HCT116 (cell line): ENCODE measurements at regions not wholly inside any gene's neighbourhood (a gene's known extent, or its start where the extent isn't known, plus 50 kb on each side); places are given as distances from the start of the nearest gene placed in this dataset.

Experiments used
- ATAC-seq: fragments of 200-7000 bp; cut with Tn5 transposase; 2 replicates; pipeline ENCODE4 v1.9.1; 2020; ENCODE audit warnings: mild to moderate bottlenecking, moderate library complexity
- BruUV-seq: library from RNA; stranded (reverse); fragments of 400-500 nt; replicated peaks from 2 replicates; lab custom pipeline; 2021; lab: Mats Ljungman, UMichigan
- CTCF ChIA-PET: fragments of 300-600 bp; sonication (Branson Sonifier 250); formaldehyde crosslinking; loops from one replicate; lab custom pipeline; 2021; ENCODE audit warnings: antibody characterized with exemption; lab: Charles Lee
- POLR2A ChIA-PET: fragments of 300-600, 350-600 bp; sonication (Branson Sonifier 250); formaldehyde crosslinking; loops from one replicate; lab custom pipeline; 2021; ENCODE audit warnings: antibody characterized with exemption; lab: Charles Lee
- RAD21 ChIA-PET, 2 experiments: fragments of 300-600 bp; sonication (Branson Sonifier 250); formaldehyde crosslinking; loops; one replicate each; lab custom pipeline; 2023; ENCODE audit warnings: low total read pairs in 2 of 2; ENCODE audit not compliant: uncharacterized antibody in 2 of 2, unreplicated experiment in 2 of 2, low non-redundant PET in 1 of 2; lab: Charles Lee
- DNase-seq: peaks from one replicate; pipeline ENCODE4 v3.0.0-alpha.2; 2010; ENCODE audit warnings: low read depth, low spot score
- H2AFZ ChIP-seq: fragments of 200-600 bp; shearing (Covaris generic), sonication (generic); 2 replicates; pipeline ENCODE4 v1.6.1; 2017; ENCODE audit warnings: low read depth, mixed run types, mixed read lengths, antibody characterized with exemption, low read length; ENCODE audit not compliant: poor library complexity, severe bottlenecking
- H3K27ac ChIP-seq: 2 replicates; pipeline ENCODE4 v1.5.1; 2012; ENCODE audit warnings: low read depth, low read length
- H3K27me3 ChIP-seq: fragments of 200-600 bp; sonication (generic); 2 replicates; pipeline ENCODE4 v1.6.1; 2016; ENCODE audit warnings: mixed run types, low read length, mixed read lengths; ENCODE audit not compliant: insufficient read depth
- H3K36me3 ChIP-seq, 2 experiments: fragments of 200-500 bp in 1 of 2; fragments of 200-600 bp in 1 of 2; sonication (Bioruptor generic) in 1 of 2; sonication (generic) in 1 of 2; 2 replicates each; pipeline versions ENCODE4 v1.5.1 to v1.6.1; 2014 to 2016; ENCODE audit warnings: low read length in 2 of 2, inconsistent platforms in 1 of 2, mixed read lengths in 1 of 2, mixed run types in 1 of 2; ENCODE audit not compliant: insufficient read depth in 2 of 2, control insufficient read depth in 1 of 2
- H3K4me1 ChIP-seq, 2 experiments: fragments of 200-600 bp in 1 of 2; sonication (generic) in 1 of 2; 2 replicates each; pipeline versions ENCODE4 v1.5.1 to v1.6.1; 2012 to 2017; ENCODE audit warnings: low read length in 2 of 2, inconsistent platforms in 1 of 2, mild to moderate bottlenecking in 1 of 2, mixed read lengths in 1 of 2, mixed run types in 1 of 2, moderate library complexity in 1 of 2; ENCODE audit not compliant: insufficient read depth in 2 of 2, control insufficient read depth in 1 of 2
- H3K4me2 ChIP-seq: fragments of 200-600 bp; sonication (generic); 2 replicates; pipeline ENCODE4 v1.6.1; 2017; ENCODE audit warnings: mixed run types, low read length, mixed read lengths
- H3K4me3 ChIP-seq, 2 experiments: fragments of 200-600 bp in 1 of 2; sonication (generic) in 1 of 2; replicated peaks in 1 of 2; 2 replicates each; pipeline ENCODE4 v1.5.1; 2011 to 2016; ENCODE audit warnings: low read length in 2 of 2, control low read depth in 1 of 2, low read depth in 1 of 2, mild to moderate bottlenecking in 1 of 2, mixed read lengths in 1 of 2, mixed run types in 1 of 2
- H3K79me2 ChIP-seq: fragments of 200-600 bp; sonication (generic); 2 replicates; pipeline ENCODE4 v1.6.1; 2017; ENCODE audit warnings: mild to moderate bottlenecking, mixed run types, low read length, moderate library complexity, mixed read lengths; ENCODE audit not compliant: insufficient read depth
- H3K9ac ChIP-seq: fragments of 200-600 bp; sonication (generic); 2 replicates; pipeline ENCODE4 v1.6.1; 2016; ENCODE audit warnings: low read length, mixed read lengths
- H3K9me2 ChIP-seq: fragments of 200-600 bp; sonication (generic), shearing (Covaris generic); 2 replicates; pipeline ENCODE4 v1.6.1; 2017; ENCODE audit warnings: mixed run types, mild to moderate bottlenecking, moderate library complexity; ENCODE audit not compliant: insufficient read depth
- H3K9me3 ChIP-seq, 2 experiments: fragments of 200-500 bp in 1 of 2; fragments of 200-600 bp in 1 of 2; sonication (Bioruptor generic) in 1 of 2; sonication (generic) in 1 of 2; 2 replicates each; pipeline ENCODE4 v1.6.1; 2014 to 2017; ENCODE audit warnings: low read length in 2 of 2, mixed read lengths in 2 of 2, inconsistent platforms in 1 of 2, low read depth in 1 of 2, mild to moderate bottlenecking in 1 of 2, mixed run types in 1 of 2, moderate library complexity in 1 of 2; ENCODE audit not compliant: control insufficient read depth in 1 of 2, insufficient read depth in 1 of 2
- H4K20me1 ChIP-seq: fragments of 200-600 bp; sonication (generic), shearing (Covaris generic); 2 replicates; pipeline ENCODE4 v1.6.1; 2017; ENCODE audit warnings: mixed run types, mild to moderate bottlenecking, moderate library complexity; ENCODE audit not compliant: insufficient read depth
- ELF1 ChIP-seq: IDR thresholded peaks from 2 replicates; pipeline ENCODE4 v1.6.1; 2012; ENCODE audit warnings: low read depth, borderline replicate concordance
- EZH2phosphoT487 ChIP-seq: fragments of 200-600 bp; IDR thresholded peaks from 2 replicates; pipeline ENCODE4 v1.6.1; 2018; ENCODE audit warnings: antibody characterized with exemption, borderline replicate concordance
- JUND ChIP-seq: IDR thresholded peaks from 2 replicates; pipeline ENCODE4 v1.6.1; 2012
- SIN3A ChIP-seq: IDR thresholded peaks from 2 replicates; pipeline ENCODE4 v1.6.1; 2012; ENCODE audit warnings: low read depth
- YY1 ChIP-seq: IDR thresholded peaks from 2 replicates; pipeline ENCODE4 v1.6.1; 2011; ENCODE audit warnings: low read length, low read depth, moderate library complexity, mild to moderate bottlenecking; ENCODE audit not compliant: insufficient replicate concordance; ENCODE audit errors: extremely low read depth
- intact Hi-C: fragments of 100-400 bp; cut with micrococcal nuclease; formaldehyde crosslinking; loops from 2 replicates; pipeline ENCODE4 v1.10.0; 2022
- TF ChIP-seq, protein P1 (sequence below): IDR thresholded peaks from 2 replicates; pipeline ENCODE4 v1.6.1; 2012
- TF ChIP-seq, protein P2 (sequence below): IDR thresholded peaks from 2 replicates; pipeline ENCODE4 v1.6.1; 2011; ENCODE audit warnings: mild to moderate bottlenecking, low read length, moderate library complexity; ENCODE audit not compliant: insufficient replicate concordance; ENCODE audit errors: extremely low read depth

DNA sequence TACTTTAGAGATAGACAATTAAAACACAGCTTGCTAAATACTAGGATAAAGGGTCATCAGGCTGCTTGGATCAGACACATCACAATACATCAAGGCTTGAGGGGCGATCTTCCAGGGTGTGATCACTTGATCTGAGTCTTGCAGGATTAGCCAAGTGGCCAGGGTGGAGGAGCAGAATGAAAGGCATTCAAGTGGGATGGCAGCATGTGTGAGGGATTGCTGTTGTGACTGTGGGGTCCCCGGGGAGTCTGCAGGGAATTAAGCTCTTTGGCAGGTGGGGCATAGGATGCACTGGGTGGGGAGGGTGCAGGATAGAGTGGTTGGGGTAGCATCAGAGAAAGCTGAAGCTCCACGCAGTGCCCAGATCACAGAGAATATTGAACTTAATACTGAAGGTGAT is 58.0 kb upstream of the TMEM163 start (continued):
- TF ChIP-seq YY1 (no peak), JUND (no peak), SIN3A (no peak), ELF1 (no peak)
- TF ChIP-seq, protein P1, sequence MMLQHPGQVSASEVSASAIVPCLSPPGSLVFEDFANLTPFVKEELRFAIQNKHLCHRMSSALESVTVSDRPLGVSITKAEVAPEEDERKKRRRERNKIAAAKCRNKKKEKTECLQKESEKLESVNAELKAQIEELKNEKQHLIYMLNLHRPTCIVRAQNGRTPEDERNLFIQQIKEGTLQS = no peak
- TF ChIP-seq, protein P2, sequence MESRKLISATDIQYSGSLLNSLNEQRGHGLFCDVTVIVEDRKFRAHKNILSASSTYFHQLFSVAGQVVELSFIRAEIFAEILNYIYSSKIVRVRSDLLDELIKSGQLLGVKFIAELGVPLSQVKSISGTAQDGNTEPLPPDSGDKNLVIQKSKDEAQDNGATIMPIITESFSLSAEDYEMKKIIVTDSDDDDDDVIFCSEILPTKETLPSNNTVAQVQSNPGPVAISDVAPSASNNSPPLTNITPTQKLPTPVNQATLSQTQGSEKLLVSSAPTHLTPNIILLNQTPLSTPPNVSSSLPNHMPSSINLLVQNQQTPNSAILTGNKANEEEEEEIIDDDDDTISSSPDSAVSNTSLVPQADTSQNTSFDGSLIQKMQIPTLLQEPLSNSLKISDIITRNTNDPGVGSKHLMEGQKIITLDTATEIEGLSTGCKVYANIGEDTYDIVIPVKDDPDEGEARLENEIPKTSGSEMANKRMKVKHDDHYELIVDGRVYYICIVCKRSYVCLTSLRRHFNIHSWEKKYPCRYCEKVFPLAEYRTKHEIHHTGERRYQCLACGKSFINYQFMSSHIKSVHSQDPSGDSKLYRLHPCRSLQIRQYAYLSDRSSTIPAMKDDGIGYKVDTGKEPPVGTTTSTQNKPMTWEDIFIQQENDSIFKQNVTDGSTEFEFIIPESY = no peak

DNA sequence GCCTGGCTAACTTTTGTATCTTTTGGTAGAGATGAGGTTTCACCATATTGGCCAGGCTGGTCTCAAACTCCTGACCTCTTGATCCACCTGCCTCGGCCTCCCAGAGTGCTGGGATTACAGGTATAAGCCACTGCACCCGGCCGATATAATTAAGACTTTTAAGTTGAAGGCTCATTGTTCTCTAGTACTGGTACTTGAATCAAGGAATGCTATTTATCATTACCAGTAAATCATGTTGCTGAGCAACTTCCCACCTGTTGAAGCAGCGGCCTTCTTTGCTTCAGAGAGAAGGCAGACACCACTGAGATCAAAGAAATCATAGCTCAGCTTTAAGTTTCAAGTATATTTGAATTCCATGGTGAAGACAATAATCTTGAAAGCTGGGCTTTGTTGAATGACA is 58.8 kb upstream of the TMEM163 start:
- Histone ChIP-seq H3K36me3 (no peaks in the 10 kb centered on the region), H2AFZ (no peak overlapping the region), H3K27ac (no peak overlapping the region), H3K9me2 (no peaks in the 10 kb centered on the region), H3K27me3 (no peaks in the 10 kb centered on the region; the same call in 1 of the 2 replicates), H3K9ac (no peak overlapping the region), H4K20me1 (no peaks in the 10 kb centered on the region), H3K79me2 (no peaks in the 10 kb centered on the region), H3K4me2 (no peak overlapping the region), H3K9me3 (no peaks in the 10 kb centered on the region), H3K4me3 (no peak overlapping the region), H3K4me1 (peaks cover 0 to 10% of the 10 kb centered on the region in 2 experiments; a peak in 1 of 4 replicates)
- no peak for ATAC-seq
- RAD21 ChIA-PET = no interaction called here
- DNase-seq = no peak
- TF ChIP-seq EZH2phosphoT487 = no peak
- BruUV-seq = no TSS peak
- POLR2A ChIA-PET = no interaction called here
- CTCF ChIA-PET = no interaction called here
- intact Hi-C loops = loop anchor here (10.0 kb wide), 1 partner anchor 313 kb away; no protein-coding TSS in a partner anchor
